Esophagus squamous epithelium (tissue), 5 donors: ENCODE measurements at regions not wholly inside any gene's neighbourhood (a gene's known extent, or its start where the extent isn't known, plus 50 kb on each side); places are given as distances from the start of the nearest gene placed in this dataset.

Source experiments
- DNase-seq: peaks from one replicate; lab custom pipeline; 2025; lab: John Stamatoyannopoulos, UW
- H3K27ac ChIP-seq, 4 donors: fragments of 200-600 bp; sonication (generic); one replicate each; pipeline ENCODE4 v1.5.1; 2016 to 2019; ENCODE audit warnings: mild to moderate bottlenecking in 1 of 4
- H3K27me3 ChIP-seq, 4 donors: fragments of 200-600 bp; sonication (generic); 1 replicate in 3 of 4; 2 replicates in 1 of 4; pipeline versions ENCODE4 v1.5.1 to v1.6.0; 2017 to 2021; ENCODE audit warnings: antibody characterized with exemption in 1 of 4
- H3K36me3 ChIP-seq, 3 donors: fragments of 200-600 bp; sonication (generic); one replicate each; pipeline ENCODE4 v1.5.1; 2016 to 2019
- H3K4me1 ChIP-seq, 3 donors: fragments of 200-600 bp; sonication (generic); one replicate each; pipeline ENCODE4 v1.5.1; 2017 to 2019
- H3K4me3 ChIP-seq, 4 donors: fragments of 200-600 bp; sonication (generic); 1 replicate in 3 of 4; 2 replicates in 1 of 4; pipeline ENCODE4 v1.5.1; 2016 to 2019; ENCODE audit warnings: mild to moderate bottlenecking in 2 of 4, moderate library complexity in 1 of 4
- H3K9me3 ChIP-seq, 3 donors: fragments of 200-600 bp; sonication (generic); one replicate each; pipeline ENCODE4 v1.5.1; 2016 to 2019
- POLR2A ChIP-seq, 4 donors: fragments of 450-650 bp; IDR thresholded peaks; one replicate each; pipeline ENCODE4 v1.6.1; 2017; ENCODE audit warnings: antibody characterized with exemption in 4 of 4, mild to moderate bottlenecking in 4 of 4, moderate library complexity in 3 of 4
- WGBS, 2 donors: methylation state at CpG; one replicate each; pipeline ENCODE4 v1.1.5; 2018; 5-methylcytosine and 5-hydroxymethylcytosine counted together
- intact Hi-C: fragments of 100-400 bp; cut with DNase I; formaldehyde crosslinking; loops from one replicate; pipeline ENCODE4 v1.15.0; 2022
- TF ChIP-seq, protein P1 (sequence below), 6 experiments: fragments of 450-650 bp in 4 of 6; fragments of 200-600 bp in 2 of 6; sonication (generic) in 2 of 6; IDR thresholded peaks; one replicate each; pipeline ENCODE4 v1.5.1; 2016 to 2019; ENCODE audit warnings: antibody characterized with exemption in 6 of 6, mild to moderate bottlenecking in 4 of 6, moderate library complexity in 4 of 6
- donor health status: DM: yes; HTN: yes; CAD: no.

DNA sequence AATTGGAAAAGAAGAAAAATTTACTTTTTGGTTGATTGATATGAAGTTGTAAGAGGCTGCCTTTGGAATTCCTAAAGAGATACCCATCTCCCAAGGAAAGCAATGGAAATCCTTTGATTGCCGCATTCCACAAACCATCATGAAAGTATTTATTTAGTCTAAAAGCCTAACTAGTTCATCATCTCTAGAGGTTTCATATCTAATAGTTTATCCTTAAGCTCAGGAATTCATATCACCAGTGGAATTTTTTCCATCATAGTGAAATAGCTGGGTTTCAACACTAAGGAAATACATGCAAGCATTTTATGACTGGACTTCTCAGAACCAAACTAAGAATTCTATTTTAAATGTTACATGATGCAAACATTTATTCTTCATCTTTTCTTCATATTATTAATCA is 144.9 kb downstream of the FBXO8 start:
- DNase-seq = no peak
- WGBS, 2 donors = 86 to 97% methylated on average over 1 of the region's 1 CpG
- H3K4me3 ChIP-seq = no peak overlapping the region
- no peaks in the 10 kb centered on the region for H3K4me1 ChIP-seq
- H3K27ac ChIP-seq = no peak overlapping the region
- H3K9me3 ChIP-seq = no peaks in the 10 kb centered on the region
- H3K27me3 ChIP-seq = no peaks in the 10 kb centered on the region
- TF ChIP-seq, protein P1, sequence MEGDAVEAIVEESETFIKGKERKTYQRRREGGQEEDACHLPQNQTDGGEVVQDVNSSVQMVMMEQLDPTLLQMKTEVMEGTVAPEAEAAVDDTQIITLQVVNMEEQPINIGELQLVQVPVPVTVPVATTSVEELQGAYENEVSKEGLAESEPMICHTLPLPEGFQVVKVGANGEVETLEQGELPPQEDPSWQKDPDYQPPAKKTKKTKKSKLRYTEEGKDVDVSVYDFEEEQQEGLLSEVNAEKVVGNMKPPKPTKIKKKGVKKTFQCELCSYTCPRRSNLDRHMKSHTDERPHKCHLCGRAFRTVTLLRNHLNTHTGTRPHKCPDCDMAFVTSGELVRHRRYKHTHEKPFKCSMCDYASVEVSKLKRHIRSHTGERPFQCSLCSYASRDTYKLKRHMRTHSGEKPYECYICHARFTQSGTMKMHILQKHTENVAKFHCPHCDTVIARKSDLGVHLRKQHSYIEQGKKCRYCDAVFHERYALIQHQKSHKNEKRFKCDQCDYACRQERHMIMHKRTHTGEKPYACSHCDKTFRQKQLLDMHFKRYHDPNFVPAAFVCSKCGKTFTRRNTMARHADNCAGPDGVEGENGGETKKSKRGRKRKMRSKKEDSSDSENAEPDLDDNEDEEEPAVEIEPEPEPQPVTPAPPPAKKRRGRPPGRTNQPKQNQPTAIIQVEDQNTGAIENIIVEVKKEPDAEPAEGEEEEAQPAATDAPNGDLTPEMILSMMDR (IDR thresholded peaks at IDR 0.05) = no peak
- TF ChIP-seq POLR2A (IDR thresholded peaks at IDR 0.05) = no peak
- intact Hi-C loops = no loop called here
- no peaks in the 10 kb centered on the region for H3K36me3 ChIP-seq

DNA sequence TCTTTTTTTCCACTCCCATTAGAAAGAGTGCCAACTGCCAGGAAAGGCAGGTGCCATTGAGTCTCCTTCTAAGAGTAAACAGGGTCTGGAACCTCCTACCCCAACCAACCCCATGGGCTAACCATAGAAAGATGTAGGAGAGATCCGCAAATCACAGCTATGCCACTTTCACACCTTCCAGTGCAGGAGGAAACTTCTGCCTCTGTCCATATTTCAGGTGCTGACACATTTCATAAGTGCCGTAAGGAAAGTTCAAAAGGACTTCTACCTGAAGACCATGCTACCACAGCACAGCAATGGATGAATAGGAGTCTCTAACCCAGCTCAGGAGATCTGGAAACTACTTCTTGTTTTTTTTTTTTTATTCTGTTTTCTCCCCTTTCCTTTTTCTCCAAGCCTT is 145.8 kb downstream of the FBXO8 start:
- WGBS, 2 donors = 80 to 86% methylated on average over 2 of the region's 2 CpGs
- TF ChIP-seq, protein P1 (IDR thresholded peaks at IDR 0.05) = no peak
- no peak for TF ChIP-seq POLR2A (IDR thresholded peaks at IDR 0.05)
- no peak for DNase-seq
- intact Hi-C loops = no loop called here
- Histone ChIP-seq H3K4me3 (no peak overlapping the region), H3K27ac (no peak overlapping the region), H3K9me3 (no peaks in the 10 kb centered on the region), H3K27me3 (no peaks in the 10 kb centered on the region), H3K36me3 (no peaks in the 10 kb centered on the region), H3K4me1 (no peaks in the 10 kb centered on the region)

DNA sequence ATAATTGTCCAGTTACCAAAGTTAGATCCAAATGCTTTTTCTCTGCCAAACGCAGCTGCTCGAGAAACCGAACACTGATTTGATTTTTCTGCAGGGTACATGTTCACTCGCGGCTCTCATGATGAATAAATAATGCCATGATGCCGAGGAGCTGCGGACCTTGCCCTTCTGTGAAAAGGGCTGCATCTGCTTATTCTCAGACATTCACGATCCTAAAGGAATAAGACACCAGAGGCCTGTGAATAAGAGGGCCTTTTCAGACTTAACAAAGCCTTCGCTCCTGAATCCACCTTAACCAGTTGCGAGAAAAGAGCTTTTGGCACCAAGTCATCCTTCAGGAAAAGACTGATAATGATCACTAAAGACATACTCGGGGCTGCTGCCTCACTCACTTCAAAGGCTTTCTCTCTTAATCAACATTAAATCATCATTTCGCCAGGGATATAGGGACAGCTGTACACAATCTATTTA is 147.5 kb downstream of the FBXO8 start:
- Histone ChIP-seq H3K27me3 (no peaks in the 10 kb centered on the region), H3K36me3 (no peaks in the 10 kb centered on the region), H3K9me3 (no peaks in the 10 kb centered on the region), H3K4me3 (peak overlapping the region in 3 of 4 donors; percentile 6 to 29 (median 23)), H3K27ac (no peak overlapping the region), H3K4me1 (no peaks in the 10 kb centered on the region)
- 41 to 54% methylated on average over 12 of the region's 12 CpGs for WGBS, 2 donors
- TF ChIP-seq, protein P1 (IDR thresholded peaks at IDR 0.05) = no peak
- TF ChIP-seq POLR2A (IDR thresholded peaks at IDR 0.05) = no peak
- intact Hi-C loops = no loop called here
- no peak for DNase-seq

DNA sequence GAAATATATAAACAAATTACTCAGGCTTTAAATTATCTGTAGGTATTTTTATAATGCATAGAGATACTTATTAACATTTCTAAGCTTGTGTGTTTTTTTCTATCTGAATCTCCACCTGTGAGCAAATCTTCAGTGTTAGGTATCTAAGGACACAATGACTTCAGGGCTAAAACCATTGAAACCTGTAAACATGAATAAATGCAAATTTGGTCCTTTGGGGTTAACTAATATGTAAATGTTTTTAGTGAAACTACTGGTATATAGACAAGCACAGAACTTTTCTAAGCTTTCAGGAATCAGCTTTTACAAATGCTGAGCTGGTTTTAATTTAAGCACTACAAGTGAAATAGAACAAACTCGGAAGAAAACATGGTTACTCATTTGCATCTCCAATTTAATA is 147.9 kb downstream of the FBXO8 start:
- Histone ChIP-seq H3K27ac (no peak overlapping the region), H3K36me3 (no peaks in the 10 kb centered on the region), H3K4me1 (no peaks in the 10 kb centered on the region), H3K9me3 (no peaks in the 10 kb centered on the region), H3K4me3 (peak overlapping the region in 3 of 4 donors; percentile 6 to 29 (median 23)), H3K27me3 (no peaks in the 10 kb centered on the region)
- intact Hi-C loops = no loop called here
- WGBS, 2 donors = 52 to 63% methylated on average over 1 of the region's 1 CpG
- TF ChIP-seq, protein P1 (IDR thresholded peaks at IDR 0.05) = no peak
- no peak for TF ChIP-seq POLR2A (IDR thresholded peaks at IDR 0.05)
- DNase-seq = no peak

DNA sequence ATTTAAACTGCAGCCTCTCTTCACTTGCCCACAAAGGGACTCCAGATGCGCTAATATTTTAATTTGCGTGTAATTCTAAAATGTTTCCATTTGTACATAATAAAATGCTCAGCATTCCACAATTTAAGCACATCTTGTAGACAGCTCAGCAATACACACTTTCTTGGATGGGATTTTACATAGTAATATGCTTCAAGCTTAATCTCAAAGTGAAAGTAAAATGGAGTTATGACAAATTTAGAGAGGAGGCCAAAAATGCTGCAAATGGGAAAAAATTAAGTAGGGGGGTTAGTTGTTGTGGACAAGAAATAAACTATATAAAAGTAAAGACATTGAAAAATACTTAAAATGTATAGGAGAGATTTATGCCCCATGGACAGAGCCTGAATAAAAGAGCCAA is 149.1 kb downstream of the FBXO8 start:
- TF ChIP-seq POLR2A (IDR thresholded peaks at IDR 0.05) = no peak
- TF ChIP-seq, protein P1 (IDR thresholded peaks at IDR 0.05) = no peak
- no peaks in the 10 kb centered on the region for H3K9me3 ChIP-seq
- peaks cover 0 to 4% (median 0%) of the 10 kb centered on the region in 4 donors for H3K27me3 ChIP-seq
- no peak for DNase-seq
- no peaks in the 10 kb centered on the region for H3K36me3 ChIP-seq
- H3K4me3 ChIP-seq = no peak overlapping the region
- H3K27ac ChIP-seq = no peak overlapping the region
- 95 to 100% methylated on average over 2 of the region's 2 CpGs for WGBS, 2 donors
- intact Hi-C loops = no loop called here
- H3K4me1 ChIP-seq = no peaks in the 10 kb centered on the region
